T-cell (primary cell): ENCODE measurements at regions not wholly inside any gene's neighbourhood (a gene's known extent, or its start where the extent isn't known, plus 50 kb on each side); places are given as distances from the start of the nearest gene placed in this dataset.

Experiments used
- ATAC-seq, 4 experiments: fragments of 200-7000 bp in 3 of 4; fragments of 150-1000 bp in 1 of 4; cut with Tn5 transposase; replicated peaks in 1 of 4; 1 replicate in 3 of 4; 2 replicates in 1 of 4; pipeline ENCODE4 v1.10.0; 2021; ENCODE audit warnings: moderate library complexity in 3 of 4, mild to moderate bottlenecking in 2 of 4, moderate number of reproducible peaks in 1 of 4
- CTCF ChIA-PET, 2 donors: fragments of 300-600 bp; sonication (Branson Sonifier 250); formaldehyde crosslinking; loops; one replicate each; lab custom pipeline; 2022; ENCODE audit warnings: antibody characterized with exemption in 2 of 2; lab: Charles Lee
- POLR2A ChIA-PET, 2 donors: fragments of 300-600 bp; sonication (Branson Sonifier 250); formaldehyde crosslinking; loops; one replicate each; lab custom pipeline; 2022; ENCODE audit warnings: antibody characterized with exemption in 2 of 2; lab: Charles Lee
- DNase-seq, 35 experiments: peaks; one replicate each; pipeline versions ENCODE4 v3.0.0 to v3.0.0-alpha.2; 2013 to 2023
- H3K27ac ChIP-seq: one replicate; pipeline ENCODE4 v1.5.1; 2013; ENCODE audit warnings: low read length
- H3K27me3 ChIP-seq, 2 experiments: replicated peaks in 1 of 2; 1 replicate in 1 of 2; 2 replicates in 1 of 2; pipeline versions ENCODE4 v1.6.1 to v1.7.0; 2013; ENCODE audit warnings: low read length in 1 of 2, mixed read lengths in 1 of 2; ENCODE audit not compliant: control insufficient read depth in 2 of 2, insufficient read depth in 2 of 2; ENCODE audit errors: extremely low read depth in 1 of 2
- H3K36me3 ChIP-seq, 2 donors: 1 replicate in 1 of 2; 2 replicates in 1 of 2; pipeline versions ENCODE4 v1.6.1 to v1.7.0; 2013; ENCODE audit warnings: low read length in 1 of 2; ENCODE audit not compliant: control insufficient read depth in 2 of 2, insufficient read depth in 1 of 2; ENCODE audit errors: extremely low read depth in 1 of 2
- H3K4me1 ChIP-seq, 2 experiments: 1 replicate in 1 of 2; 2 replicates in 1 of 2; pipeline versions ENCODE4 v1.6.1 to v1.7.0; 2013; ENCODE audit warnings: low read length in 2 of 2, mixed read lengths in 1 of 2; ENCODE audit not compliant: insufficient read depth in 2 of 2, control insufficient read depth in 1 of 2; ENCODE audit errors: extremely low read depth in 1 of 2
- H3K4me3 ChIP-seq, 2 donors: 1 replicate in 1 of 2; 2 replicates in 1 of 2; pipeline versions ENCODE4 v1.5.1 to v1.7.0; 2013; ENCODE audit warnings: mild to moderate bottlenecking in 2 of 2, low read length in 1 of 2, moderate library complexity in 1 of 2; ENCODE audit not compliant: control insufficient read depth in 1 of 2; ENCODE audit errors: extremely low read depth in 1 of 2
- H3K9me3 ChIP-seq: 2 replicates; pipeline ENCODE4 v1.7.0; 2013
- H3K27ac Mint-ChIP-seq, 2 donors: one replicate each; pipeline ENCODE4 v1.8.0; 2020 to 2021; ENCODE audit warnings: mild to moderate bottlenecking in 2 of 2, mixed read lengths in 2 of 2
- H3K27me3 Mint-ChIP-seq, 2 donors: one replicate each; pipeline ENCODE4 v1.8.0; 2021 to 2022; ENCODE audit warnings: mixed read lengths in 2 of 2
- H3K36me3 Mint-ChIP-seq: one replicate; pipeline ENCODE4 v1.8.0; 2021; ENCODE audit warnings: mixed read lengths
- H3K4me1 Mint-ChIP-seq, 3 donors: one replicate each; pipeline ENCODE4 v1.8.0; 2020 to 2022; ENCODE audit warnings: mixed read lengths in 3 of 3, mild to moderate bottlenecking in 1 of 3
- H3K4me3 Mint-ChIP-seq, 3 donors: one replicate each; pipeline ENCODE4 v1.8.0; 2020 to 2022; ENCODE audit warnings: mild to moderate bottlenecking in 3 of 3, mixed read lengths in 3 of 3, moderate library complexity in 3 of 3
- H3K9me3 Mint-ChIP-seq, 3 donors: one replicate each; pipeline ENCODE4 v1.8.0; 2020 to 2022; ENCODE audit warnings: mixed read lengths in 3 of 3
- WGBS: methylation state at CpG from one replicate; pipeline ENCODE4 v1.1.5; 2013; ENCODE audit warnings: missing lambda C conversion rate; ENCODE audit not compliant: insufficient coverage; 5-methylcytosine and 5-hydroxymethylcytosine counted together

DNA sequence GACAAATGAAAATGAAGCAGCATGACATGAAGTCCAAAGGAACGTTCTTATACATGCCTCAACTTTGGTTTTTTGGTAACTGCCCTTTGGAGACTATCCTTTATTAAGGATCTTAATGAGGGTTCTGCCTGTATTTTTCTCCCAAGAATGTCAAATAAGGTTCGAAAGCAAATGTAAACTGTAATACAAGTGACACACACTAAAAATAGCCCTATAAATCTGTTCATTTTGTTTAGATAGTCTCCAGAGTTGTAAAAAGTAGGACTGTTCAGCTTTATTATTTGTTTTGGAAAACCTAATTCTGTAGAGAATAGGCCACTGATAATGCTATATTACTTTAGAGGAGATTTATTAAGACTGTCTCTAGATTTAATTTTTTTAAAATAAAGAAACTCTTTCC lies 80.5 kb upstream of the CDIN1 start:
- CTCF ChIA-PET: no interaction called here
- H3K9me3 ChIP-seq: no peaks in the 10 kb centered on the region
- Mint-ChIP-seq H3K4me1 (no peaks in the 10 kb centered on the region), H3K27me3 (peaks cover 6 to 14% of the 10 kb centered on the region in 2 donors), H3K9me3 (no peaks in the 10 kb centered on the region), H3K4me3 (no peak overlapping the region), H3K27ac (no peak overlapping the region), H3K36me3 (no peaks in the 10 kb centered on the region)
- H3K4me1 ChIP-seq: no peaks in the 10 kb centered on the region
- DNase-seq (no peak), ATAC-seq (no peak)
- no peaks in the 10 kb centered on the region for H3K36me3 ChIP-seq
- POLR2A ChIA-PET: no interaction called here
- WGBS: no CpG with 5 or more reads among the region's 2 CpGs
- no peak overlapping the region for H3K4me3 ChIP-seq
- H3K27ac ChIP-seq: no peak overlapping the region
- peaks cover 0 to 2% of the 10 kb centered on the region in 2 experiments for H3K27me3 ChIP-seq

DNA sequence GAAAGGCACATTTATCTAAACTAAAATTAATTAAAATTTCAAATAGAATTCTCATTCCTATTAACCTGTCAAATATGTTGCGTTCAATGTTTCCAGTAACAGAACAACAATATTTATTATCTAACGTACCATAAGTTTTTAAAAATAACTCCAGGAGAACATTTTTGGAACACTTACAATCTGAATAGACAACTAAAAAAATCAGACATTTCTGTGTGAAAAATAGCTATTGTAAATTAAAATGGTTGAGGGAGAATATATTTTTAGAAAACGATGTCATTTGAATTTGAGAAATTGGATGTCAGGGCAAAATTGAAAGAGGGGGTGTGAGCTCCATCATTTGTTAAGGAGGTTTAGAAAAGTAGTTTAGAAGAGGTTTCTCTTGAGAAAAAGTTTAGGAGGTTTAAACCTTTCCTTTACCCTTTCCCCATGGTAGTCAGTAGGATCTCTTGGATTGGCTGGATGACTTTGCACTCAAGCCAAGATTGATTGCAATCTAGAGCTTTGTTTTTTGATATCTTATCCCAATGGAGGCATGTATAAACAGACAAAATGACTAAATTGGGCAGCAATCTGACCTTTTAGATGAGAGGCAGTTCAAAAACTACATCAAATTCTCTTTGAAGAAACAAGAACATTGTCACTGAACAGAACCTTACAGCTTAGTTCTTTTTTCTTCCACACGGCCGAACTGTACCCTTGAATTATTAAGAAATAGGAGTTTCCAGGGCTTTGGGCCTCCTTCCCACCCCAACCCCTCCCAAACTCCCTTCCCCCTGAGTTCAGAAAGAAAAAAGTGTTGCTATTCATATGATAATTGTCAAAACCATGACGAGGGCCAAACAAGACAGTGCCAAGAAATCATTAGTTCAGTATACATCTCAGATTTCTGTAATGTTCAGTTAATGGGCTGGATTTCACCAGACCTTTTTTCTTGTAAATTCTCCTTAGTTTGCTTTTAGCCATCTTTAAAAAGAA lies 79.7 kb upstream of the CDIN1 start:
- no peaks in the 10 kb centered on the region for H3K4me1 ChIP-seq
- CTCF ChIA-PET: no interaction called here
- no peak for ATAC-seq

DNA sequence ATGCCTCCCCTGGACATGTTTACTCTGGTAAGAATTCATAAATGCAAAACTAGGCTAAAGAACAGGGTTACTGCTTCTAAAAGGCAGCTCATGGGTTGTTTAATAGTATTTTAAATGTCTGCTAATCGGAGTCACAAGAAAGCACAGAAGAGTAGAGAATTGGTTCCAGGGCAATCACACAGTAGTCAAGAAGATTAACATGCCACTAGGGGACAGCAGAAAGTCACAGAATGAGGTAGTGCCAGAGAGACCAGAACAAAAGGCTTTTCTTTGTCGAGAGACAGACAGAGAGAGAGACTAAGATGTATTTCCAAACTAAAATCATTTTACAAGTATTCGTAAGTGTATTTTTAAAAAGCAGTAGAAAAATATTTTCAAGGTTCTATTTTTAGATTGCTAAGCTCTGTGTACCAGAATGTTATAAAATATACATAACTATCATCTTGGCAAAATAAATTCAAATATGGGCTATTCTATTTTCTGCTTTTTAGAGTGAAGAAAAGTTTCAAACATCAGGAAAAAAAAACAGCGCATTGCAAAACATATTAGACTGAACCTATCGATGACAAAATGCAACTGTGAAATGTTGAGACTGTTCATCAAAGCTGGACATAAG lies 78.3 kb upstream of the CDIN1 start:
- Histone ChIP-seq H3K4me1 (no peaks in the 10 kb centered on the region), H3K4me3 (no peak overlapping the region), H3K27me3 (peaks cover 2 to 3% of the 10 kb centered on the region in 2 experiments), H3K27ac (no peak overlapping the region), H3K9me3 (no peaks in the 10 kb centered on the region), H3K36me3 (no peaks in the 10 kb centered on the region)
- ChIA-PET CTCF (interaction anchor here in 1 of 2 donors (0.7 kb wide), 1 partner anchor 13 kb away, joined by 3 read pairs; no protein-coding TSS in a partner anchor), POLR2A (no interaction called here)
- no peak overlapping the region for H3K27ac Mint-ChIP-seq
- H3K4me3 Mint-ChIP-seq: no peak overlapping the region
- no peaks in the 10 kb centered on the region for H3K36me3 Mint-ChIP-seq
- DNase-seq: peak in 1 of 35 experiments; percentile 39
- peaks cover 0 to 12% of the 10 kb centered on the region in 2 donors for H3K27me3 Mint-ChIP-seq
- no peaks in the 10 kb centered on the region for H3K4me1 Mint-ChIP-seq
- no peak for ATAC-seq
- H3K9me3 Mint-ChIP-seq: no peaks in the 10 kb centered on the region
- WGBS: 30% methylated on average over 1 of the region's 5 CpGs

More for the DNA sequence above, 79.7 kb upstream of the CDIN1 start:
- Mint-ChIP-seq H3K27me3 (peaks cover under 1 to 9% of the 10 kb centered on the region in 2 donors), H3K4me1 (no peaks in the 10 kb centered on the region), H3K4me3 (no peak overlapping the region), H3K27ac (no peak overlapping the region), H3K36me3 (no peaks in the 10 kb centered on the region), H3K9me3 (no peaks in the 10 kb centered on the region)
- 100% methylated on average over 1 of the region's 6 CpGs for WGBS
- H3K4me3 ChIP-seq: no peak overlapping the region
- POLR2A ChIA-PET: no interaction called here
- no peaks in the 10 kb centered on the region for H3K36me3 ChIP-seq
- H3K27me3 ChIP-seq: peaks cover 2 to 3% of the 10 kb centered on the region in 2 experiments
- no peaks in the 10 kb centered on the region for H3K9me3 ChIP-seq
- no peak overlapping the region for H3K27ac ChIP-seq
- DNase-seq: no peak

DNA sequence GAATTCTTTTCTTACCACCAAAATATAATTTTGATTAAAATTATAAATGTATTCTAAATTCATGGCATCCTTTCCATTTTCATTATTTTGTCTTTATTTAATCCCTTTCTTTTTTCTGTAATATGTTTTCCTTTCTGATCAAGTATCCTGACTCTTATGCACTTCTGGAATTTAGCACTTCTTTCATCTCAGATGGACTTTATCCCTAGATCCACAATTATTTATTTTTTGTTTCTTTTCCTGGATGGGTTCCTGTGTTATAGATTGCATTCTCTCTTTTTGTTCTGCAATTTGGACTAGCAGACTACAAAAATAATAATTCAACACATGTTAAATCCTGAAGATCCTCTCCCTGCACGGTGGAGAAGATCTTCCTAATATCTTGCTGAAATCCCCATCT lies 76.9 kb upstream of the CDIN1 start:
- no peak overlapping the region for H3K4me3 ChIP-seq
- no peaks in the 10 kb centered on the region for H3K9me3 Mint-ChIP-seq

DNA sequence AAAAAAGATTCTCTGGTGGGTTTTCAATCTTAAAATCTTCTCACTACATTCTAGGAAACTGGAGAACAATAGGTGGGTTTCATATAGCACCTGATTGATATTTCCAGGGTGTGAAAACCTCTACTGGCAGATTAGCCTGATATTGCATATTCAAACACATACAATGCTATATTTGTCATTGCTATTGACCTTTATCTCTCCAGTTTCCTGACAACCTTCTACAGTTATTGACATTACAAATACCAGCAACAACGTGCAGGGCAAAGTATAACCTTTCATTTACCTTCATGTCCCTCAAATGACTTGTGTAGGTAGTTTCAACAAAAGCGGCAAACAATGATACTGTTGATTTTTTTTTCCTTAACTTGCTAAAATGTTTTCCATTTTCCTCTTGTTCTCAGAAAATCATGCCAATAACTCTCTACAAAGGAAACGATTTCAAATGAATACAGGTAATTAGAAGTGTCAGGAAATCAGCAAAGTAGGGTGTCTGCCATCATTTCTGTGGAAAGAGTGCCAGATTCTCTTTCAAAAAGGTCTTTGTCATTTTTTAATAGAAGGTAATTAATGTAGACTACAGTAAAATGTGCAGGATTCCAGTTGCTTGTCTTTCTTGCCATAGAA lies 72.6 kb upstream of the CDIN1 start:
- POLR2A ChIA-PET: no interaction called here
- H3K27ac ChIP-seq: no peak overlapping the region
- WGBS: no CpG with 5 or more reads among the region's 3 CpGs
- no peak overlapping the region for H3K27ac Mint-ChIP-seq
- H3K4me3 ChIP-seq: no peak overlapping the region
- DNase-seq (no peak), ATAC-seq (no peak)
- H3K36me3 Mint-ChIP-seq: no peaks in the 10 kb centered on the region
- CTCF ChIA-PET: no interaction called here
- no peaks in the 10 kb centered on the region for H3K4me1 ChIP-seq
- H3K4me1 Mint-ChIP-seq: no peaks in the 10 kb centered on the region
- H3K4me3 Mint-ChIP-seq: no peak overlapping the region
- no peaks in the 10 kb centered on the region for H3K36me3 ChIP-seq
- H3K9me3 ChIP-seq: no peaks in the 10 kb centered on the region
- no peaks in the 10 kb centered on the region for H3K9me3 Mint-ChIP-seq
- peaks cover 0 to 3% of the 10 kb centered on the region in 2 experiments for H3K27me3 ChIP-seq
- H3K27me3 Mint-ChIP-seq: peaks cover 10 to 12% of the 10 kb centered on the region in 2 donors

More for the DNA sequence above, 76.9 kb upstream of the CDIN1 start:
- ChIA-PET CTCF (no interaction called here), POLR2A (no interaction called here)
- 69% methylated on average over 1 of the region's 1 CpG for WGBS
- Histone ChIP-seq H3K4me1 (no peaks in the 10 kb centered on the region), H3K36me3 (no peaks in the 10 kb centered on the region), H3K9me3 (no peaks in the 10 kb centered on the region), H3K27me3 (peaks cover 2 to 3% of the 10 kb centered on the region in 2 experiments), H3K27ac (no peak overlapping the region)
- DNase-seq (no peak), ATAC-seq (no peak)
- Mint-ChIP-seq H3K36me3 (no peaks in the 10 kb centered on the region), H3K4me1 (no peaks in the 10 kb centered on the region), H3K4me3 (no peak overlapping the region), H3K27ac (peak overlapping the region in 1 of 2 donors; percentile 36), H3K27me3 (peaks cover 3 to 12% of the 10 kb centered on the region in 2 donors)

DNA sequence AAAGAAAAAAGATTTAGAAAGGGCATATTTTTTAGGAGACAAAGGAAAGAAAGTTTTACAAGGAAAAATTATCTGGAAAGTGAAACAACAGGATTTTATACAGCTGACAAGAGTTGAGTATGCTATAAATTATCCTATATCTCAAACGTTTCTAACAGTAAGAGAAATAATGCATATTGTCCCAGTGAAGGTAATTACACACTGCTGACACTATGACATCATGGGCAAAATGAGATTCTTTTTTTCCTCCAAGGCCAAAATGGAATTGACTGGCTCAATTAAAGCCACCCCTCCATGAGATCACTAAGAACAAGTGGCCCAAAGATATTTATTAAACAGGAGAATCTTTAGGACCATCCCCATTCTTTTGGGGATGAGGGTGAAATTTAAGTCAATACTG lies 72.0 kb upstream of the CDIN1 start:
- ATAC-seq (no peak), DNase-seq (no peak)
- Histone ChIP-seq H3K4me3 (no peak overlapping the region), H3K36me3 (no peaks in the 10 kb centered on the region), H3K4me1 (no peaks in the 10 kb centered on the region), H3K27me3 (peaks cover 0 to 3% of the 10 kb centered on the region in 2 experiments), H3K27ac (no peak overlapping the region), H3K9me3 (no peaks in the 10 kb centered on the region)
- Mint-ChIP-seq H3K4me3 (no peak overlapping the region), H3K27ac (no peak overlapping the region), H3K27me3 (peaks cover 11% of the 10 kb centered on the region in 2 donors), H3K9me3 (no peaks in the 10 kb centered on the region), H3K4me1 (no peaks in the 10 kb centered on the region), H3K36me3 (no peaks in the 10 kb centered on the region)
- ChIA-PET POLR2A (no interaction called here), CTCF (no interaction called here)
- no CpG with 5 or more reads among the region's 1 CpG for WGBS
